SU-DHL-6 (cell line): ENCODE measurements at regions not wholly inside any gene's neighbourhood (a gene's known extent, or its start where the extent isn't known, plus 50 kb on each side); places are given as distances from the start of the nearest gene placed in this dataset.

Experiments used
- H2AFZ ChIP-seq: fragments of 200-600 bp; sonication (generic); 2 replicates; pipeline ENCODE4 v1.6.1; 2014; ENCODE audit warnings: low read depth, mild to moderate bottlenecking, moderate library complexity, mixed read lengths, antibody characterized with exemption, low read length; ENCODE audit not compliant: severe bottlenecking
- H3F3A ChIP-seq: fragments of 200-600 bp; shearing (Covaris generic); 2 replicates; pipeline ENCODE4 v1.6.0; 2016; ENCODE audit warnings: antibody characterized with exemption, mild to moderate bottlenecking; ENCODE audit not compliant: insufficient read depth
- H3K27ac ChIP-seq: fragments of 200-600 bp; sonication (generic); 2 replicates; pipeline ENCODE4 v1.5.1; 2016; ENCODE audit warnings: low read depth, mild to moderate bottlenecking, low read length, moderate library complexity, mixed read lengths
- H3K27me3 ChIP-seq: fragments of 200-600 bp; sonication (generic), shearing (Covaris generic); 2 replicates; pipeline ENCODE4 v1.6.0; 2014; ENCODE audit warnings: mild to moderate bottlenecking, low read length
- H3K36me3 ChIP-seq: fragments of 200-600 bp; sonication (generic); 2 replicates; pipeline ENCODE4 v1.6.1; 2014; ENCODE audit warnings: mild to moderate bottlenecking, low read length, mixed read lengths
- H3K4me2 ChIP-seq: fragments of 300-600, 200-600 bp; shearing (Covaris generic), sonication (generic); 2 replicates; pipeline ENCODE4 v1.6.0; 2014; ENCODE audit warnings: low read length, low read depth, mild to moderate bottlenecking; ENCODE audit not compliant: poor library complexity, severe bottlenecking
- H3K4me3 ChIP-seq: fragments of 200-600 bp; sonication (generic); 2 replicates; pipeline ENCODE4 v1.5.1; 2014; ENCODE audit warnings: antibody characterized with exemption, low read length, mild to moderate bottlenecking, mixed read lengths; ENCODE audit not compliant: insufficient read depth, poor library complexity, severe bottlenecking
- H3K79me2 ChIP-seq: fragments of 200-600 bp; sonication (generic); 2 replicates; pipeline ENCODE4 v1.6.1; 2014; ENCODE audit warnings: mild to moderate bottlenecking, low read length, moderate library complexity; ENCODE audit not compliant: insufficient read depth
- H3K9ac ChIP-seq: fragments of 200-600 bp; sonication (generic); 2 replicates; pipeline ENCODE4 v1.7.0; 2014; ENCODE audit warnings: mild to moderate bottlenecking, low read length
- H3K9me2 ChIP-seq: fragments of 200-600 bp; sonication (generic); replicated peaks from 2 replicates; pipeline ENCODE4 v1.6.1; 2014; ENCODE audit warnings: low read length; ENCODE audit not compliant: insufficient read depth
- H3K9me3 ChIP-seq: fragments of 200-600 bp; sonication (generic); 2 replicates; pipeline ENCODE4 v1.6.1; 2014; ENCODE audit warnings: low read length, mixed read lengths; ENCODE audit not compliant: insufficient read depth
- H4K20me1 ChIP-seq: fragments of 200-600 bp; sonication (generic); 2 replicates; pipeline ENCODE4 v1.6.1; 2014; ENCODE audit warnings: low read depth, mild to moderate bottlenecking, antibody characterized with exemption, low read length, moderate library complexity, mixed read lengths
- CTCF ChIP-seq: fragments of 200-600 bp; sonication (generic); IDR thresholded peaks from one replicate; pipeline ENCODE4 v1.5.1; 2017; ENCODE audit warnings: antibody characterized with exemption, mild to moderate bottlenecking, low read length, moderate library complexity; ENCODE audit not compliant: insufficient read depth, poor library complexity, severe bottlenecking
- EZH2phosphoT487 ChIP-seq: fragments of 200-600 bp; sonication (generic), shearing (Covaris generic); conservative IDR thresholded peaks from 2 replicates; pipeline ENCODE4 v1.6.1; 2018; ENCODE audit warnings: mild to moderate bottlenecking, antibody characterized with exemption, low read length, moderate library complexity, mixed read lengths

- Histone ChIP-seq H3K9me3 (no peaks in the 10 kb centered on the region), H3F3A (no peaks in the 10 kb centered on the region), H2AFZ (no peak overlapping the region), H4K20me1 (no peaks in the 10 kb centered on the region), H3K9ac (no peak overlapping the region), H3K27ac (no peak overlapping the region), H3K4me2 (no peak overlapping the region), H3K36me3 (no peaks in the 10 kb centered on the region), H3K79me2 (no peaks in the 10 kb centered on the region), H3K9me2 (no peaks in the 10 kb centered on the region), H3K27me3 (no peaks in the 10 kb centered on the region), H3K4me3 (no peak overlapping the region)
- TF ChIP-seq EZH2phosphoT487 (no peak), CTCF (no peak)
Measured at GRCh38 chr13:82898586-82898985, 983.7 kb downstream of the SLITRK1 start.

- TF ChIP-seq EZH2phosphoT487 (no peak), CTCF (no peak)
Measured at GRCh38 chr13:82879921-82880320, 1002.4 kb downstream of the SLITRK1 start.

GRCh38 chr13:82878536-82878935 lies 1003.7 kb downstream of the SLITRK1 start:
- Histone ChIP-seq H3K4me2 (no peak overlapping the region), H3K9me2 (no peaks in the 10 kb centered on the region), H3K79me2 (no peaks in the 10 kb centered on the region), H3K27ac (no peak overlapping the region), H3K4me3 (no peak overlapping the region), H3K27me3 (no peaks in the 10 kb centered on the region), H4K20me1 (no peaks in the 10 kb centered on the region), H3F3A (no peaks in the 10 kb centered on the region), H2AFZ (no peak overlapping the region), H3K9me3 (no peaks in the 10 kb centered on the region), H3K9ac (no peak overlapping the region), H3K36me3 (no peaks in the 10 kb centered on the region)
- TF ChIP-seq CTCF (no peak), EZH2phosphoT487 (no peak)

More at GRCh38 chr13:82879921-82880320, 1002.4 kb downstream of the SLITRK1 start:
- H3K9ac ChIP-seq = no peak overlapping the region
- H2AFZ ChIP-seq = no peak overlapping the region
- H3K27ac ChIP-seq = no peak overlapping the region
- H3F3A ChIP-seq = no peaks in the 10 kb centered on the region
- no peak overlapping the region for H3K4me2 ChIP-seq
- no peaks in the 10 kb centered on the region for H3K9me3 ChIP-seq
- H3K4me3 ChIP-seq = no peak overlapping the region
- H4K20me1 ChIP-seq = no peaks in the 10 kb centered on the region
- H3K79me2 ChIP-seq = no peaks in the 10 kb centered on the region
- H3K36me3 ChIP-seq = no peaks in the 10 kb centered on the region
- no peaks in the 10 kb centered on the region for H3K9me2 ChIP-seq
- no peaks in the 10 kb centered on the region for H3K27me3 ChIP-seq
